ENCODE measurements at regions not wholly inside any gene's neighbourhood (a gene's known extent, or its start where the extent isn't known, plus 50 kb on each side); places are given as distances from the start of the nearest gene placed in this dataset.

GRCh38 chr2:194352505-194352904 is 1304.5 kb upstream of the SLC39A10 start:
- TF ChIP-seq POLR2A (IDR thresholded peaks at IDR 0.05; ENCODE audit: low read depth, low read length) (no peak), POLR2AphosphoS5 (IDR thresholded peaks at IDR 0.05; ENCODE audit: low read depth, low read length) (no peak)

All from GM12892 (cell line).